GM19452 (cell line): ENCODE measurements at regions not wholly inside any gene's neighbourhood (a gene's known extent, or its start where the extent isn't known, plus 50 kb on each side); places are given as distances from the start of the nearest gene placed in this dataset.

Experiments
- ATAC-seq: cut with Tn5 transposase; IDR thresholded peaks from one replicate; pipeline ENCODE4 v1.9.1; 2021; ENCODE audit not compliant: unreplicated experiment

DNA sequence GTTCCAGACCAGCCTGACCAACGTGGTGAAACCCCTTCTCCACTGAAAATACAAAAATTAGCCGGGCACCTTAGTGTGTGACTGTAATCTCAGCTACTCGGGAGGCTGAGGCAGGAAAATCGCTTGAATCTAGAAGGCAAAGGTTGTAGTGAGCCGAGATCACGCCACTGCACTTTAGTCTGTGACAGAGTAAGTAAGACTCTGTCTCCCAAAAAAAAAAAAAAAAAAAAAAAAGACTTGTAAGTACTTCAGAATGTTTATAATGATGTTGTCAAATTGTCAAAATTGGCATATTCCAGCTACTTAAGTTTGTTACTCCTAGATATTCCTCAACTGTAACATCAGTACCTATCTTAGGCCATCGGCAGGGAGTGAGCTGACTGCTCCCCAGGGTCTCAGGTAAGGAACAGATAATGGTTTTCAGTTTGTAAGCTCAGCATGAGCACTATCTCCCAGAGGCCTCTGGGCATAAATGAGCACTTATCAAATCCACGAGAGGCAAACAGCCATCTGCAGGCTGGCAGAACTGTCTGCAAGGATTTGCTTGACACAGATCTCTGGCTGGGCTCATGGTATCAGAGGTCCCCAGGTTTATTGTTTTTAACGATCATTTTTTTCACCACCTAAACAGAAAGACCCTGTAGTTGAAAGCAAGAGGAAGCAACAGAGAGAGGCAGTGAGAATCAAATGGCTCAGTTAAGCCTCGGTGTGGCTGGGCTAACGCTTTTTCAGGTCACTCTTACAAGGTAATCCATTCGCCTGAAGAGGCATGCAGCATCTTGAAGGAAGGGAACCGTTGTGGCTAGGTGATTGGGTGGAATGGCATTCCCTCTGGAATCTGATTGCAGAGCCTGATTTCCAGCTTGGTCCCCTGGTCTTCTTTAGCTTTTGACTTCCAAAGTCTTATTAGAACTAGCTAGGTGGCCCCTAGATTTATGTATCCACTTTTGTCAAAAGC, 115.9 kb downstream of the LY86 start:
- ATAC-seq: no peak

DNA sequence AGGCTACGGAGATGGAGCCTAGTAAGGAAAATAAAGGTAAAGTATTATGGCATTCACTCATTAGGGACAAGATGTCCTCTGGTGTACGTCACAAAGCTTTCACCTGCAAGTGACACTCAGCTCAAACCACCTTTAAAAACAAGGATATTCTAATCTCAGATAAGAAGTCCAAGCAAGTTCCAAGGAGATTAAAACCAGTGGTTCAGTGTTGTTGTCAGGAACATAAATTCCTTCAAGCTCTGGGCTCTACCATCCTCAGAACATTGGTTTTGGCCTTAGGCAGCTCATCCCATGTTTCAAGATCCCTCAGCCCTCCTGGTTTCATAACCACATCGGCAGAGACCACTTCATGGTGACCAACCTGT, 116.5 kb downstream of the LY86 start:
- no peak for ATAC-seq

- ATAC-seq: no peak
Measured at GRCh38 chr6:6705915-6706675, 117.6 kb downstream of the LY86 start.

DNA sequence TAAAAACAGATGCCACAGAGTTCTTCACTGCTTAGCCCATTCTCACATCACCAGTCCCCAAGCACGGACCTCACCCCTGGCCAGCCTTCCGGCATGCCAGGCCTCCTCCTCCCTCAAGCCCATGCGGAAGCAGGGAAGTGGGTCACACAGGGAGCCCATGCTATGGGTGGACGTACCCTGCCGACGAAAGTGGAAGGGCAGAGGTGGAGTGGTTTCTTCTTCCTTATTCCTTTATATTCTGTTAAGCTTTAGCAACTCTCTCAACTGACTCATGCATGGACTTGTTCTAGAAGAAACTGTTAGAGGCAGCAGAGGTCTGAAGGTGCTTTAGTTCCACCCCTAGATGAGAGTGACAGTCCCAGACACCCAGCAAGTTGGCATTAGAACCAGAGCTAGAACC, 118.6 kb downstream of the LY86 start:
- no peak for ATAC-seq

DNA sequence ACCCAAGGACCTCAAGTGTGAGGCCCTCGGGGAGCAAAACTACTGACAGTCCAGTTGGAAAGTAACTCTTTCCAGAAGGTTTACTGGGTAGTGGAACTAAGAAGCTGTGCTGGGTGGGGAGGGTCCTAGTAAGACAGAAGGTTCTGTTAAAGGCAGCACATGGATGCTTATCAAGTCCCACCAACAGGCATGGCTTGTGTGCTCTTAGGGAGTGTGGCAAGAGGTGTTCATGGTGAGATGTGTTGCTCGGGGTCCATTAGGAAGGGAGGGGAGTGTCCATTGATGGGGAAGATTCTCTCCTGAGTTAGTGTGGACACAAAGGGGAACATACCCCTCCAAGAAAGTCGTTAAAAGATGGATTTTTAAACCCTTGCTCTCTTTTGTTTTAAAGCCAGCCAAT, 120.6 kb downstream of the LY86 start:
- ATAC-seq: no peak

GRCh38 chr6:6711031-6711785, 122.7 kb downstream of the LY86 start:
- no peak for ATAC-seq

- no peak for ATAC-seq
Measured at GRCh38 chr6:6711832-6712448, 123.4 kb downstream of the LY86 start.

- no peak for ATAC-seq
Measured at GRCh38 chr6:6712449-6713403, 124.2 kb downstream of the LY86 start.

GRCh38 chr6:6713657-6714056, 125.1 kb downstream of the LY86 start:
- ATAC-seq: no peak

DNA sequence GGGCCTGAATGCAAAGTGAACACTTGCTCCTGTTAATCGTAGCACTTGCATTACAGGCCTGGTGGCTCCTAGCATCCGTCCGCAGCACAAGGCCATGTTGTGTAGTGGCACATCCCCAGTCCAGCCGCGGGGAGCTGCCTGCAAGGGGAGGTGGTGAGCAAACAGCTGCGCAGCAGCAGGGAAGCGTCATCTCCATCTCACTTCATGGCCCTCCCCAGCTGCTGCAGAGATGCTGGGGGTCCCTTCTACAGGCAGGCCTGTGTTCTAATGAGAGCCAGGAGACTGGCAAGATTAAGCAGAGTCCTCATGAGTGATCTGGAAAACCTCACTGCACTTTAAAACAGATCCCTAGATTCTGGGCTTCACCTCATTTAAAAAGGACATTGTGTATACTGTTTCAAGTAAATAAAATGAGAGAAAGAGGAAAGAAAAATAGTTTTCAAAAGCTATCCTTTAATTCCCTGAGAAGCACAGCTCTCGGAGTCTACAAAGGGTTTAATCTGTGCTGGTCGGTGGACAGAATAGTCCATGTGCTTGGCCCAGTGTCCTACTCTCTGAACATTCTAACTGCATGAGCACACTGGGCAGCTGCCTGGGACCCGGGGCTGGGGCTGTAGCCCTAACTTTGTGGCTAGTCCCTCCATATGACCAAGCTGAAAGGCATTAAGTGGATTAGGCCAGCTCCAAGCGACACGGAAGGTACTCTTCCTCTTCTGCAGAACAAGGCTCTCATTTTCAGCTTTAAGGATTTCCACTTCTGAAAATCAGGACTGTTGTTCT, 125.8 kb downstream of the LY86 start:
- ATAC-seq: no peak

DNA sequence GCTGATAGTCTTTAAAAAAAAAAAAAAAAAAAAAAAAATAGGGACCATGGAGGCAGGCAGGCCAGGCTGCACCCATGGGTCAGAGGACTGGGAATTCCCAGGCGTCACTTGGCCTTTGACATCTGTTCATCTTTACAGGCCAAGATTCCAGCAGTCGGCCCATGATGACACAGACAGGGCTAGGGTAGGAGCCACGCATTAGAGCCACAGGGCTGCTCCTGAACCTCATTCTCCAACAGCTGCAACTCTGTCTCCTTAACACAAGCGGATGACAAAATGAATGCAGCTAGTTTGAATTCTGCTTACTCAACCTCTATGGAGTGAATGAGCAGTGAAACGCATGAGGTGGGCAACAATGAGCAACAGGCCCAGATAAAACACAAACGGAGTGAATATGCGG, 126.4 kb downstream of the LY86 start:
- no peak for ATAC-seq

- ATAC-seq: no peak
Measured at GRCh38 chr6:6715465-6715864, 126.9 kb downstream of the LY86 start.

DNA sequence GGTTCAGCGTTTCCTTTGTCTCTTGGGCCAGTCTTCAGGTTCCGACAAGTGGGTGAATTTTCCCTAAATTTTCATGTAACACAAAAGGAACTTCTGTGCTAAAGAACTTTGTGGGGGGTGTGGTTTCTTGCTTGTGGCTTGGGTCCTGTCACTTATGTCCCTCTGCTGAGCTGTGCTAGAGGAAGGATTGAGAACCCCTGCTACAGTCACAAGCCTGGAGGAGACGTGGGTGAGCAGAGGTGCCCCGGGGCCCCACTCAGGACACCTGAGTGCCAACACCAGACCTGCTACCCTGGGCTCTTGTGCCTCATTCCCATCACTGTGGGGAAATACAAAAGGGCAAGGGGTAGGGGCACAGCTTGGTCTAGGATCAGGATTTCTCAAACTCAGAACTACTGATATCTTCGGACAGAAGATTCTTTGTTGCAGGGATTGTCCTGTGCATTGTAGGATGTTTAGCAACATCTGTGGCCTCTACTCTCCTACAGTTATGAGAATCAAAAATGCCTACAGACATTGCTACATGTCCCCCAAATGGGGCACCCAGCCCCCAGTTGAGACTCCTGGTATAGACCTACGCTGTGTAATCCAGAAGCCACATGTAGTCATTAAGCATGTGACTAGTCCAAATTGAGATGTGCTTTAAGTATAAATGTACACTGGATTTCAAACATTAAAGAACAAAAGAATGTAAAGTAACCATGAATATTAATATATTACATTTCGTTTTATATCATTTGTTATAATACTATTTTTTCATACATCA, 128.7 kb downstream of the LY86 start:
- ATAC-seq: no peak

DNA sequence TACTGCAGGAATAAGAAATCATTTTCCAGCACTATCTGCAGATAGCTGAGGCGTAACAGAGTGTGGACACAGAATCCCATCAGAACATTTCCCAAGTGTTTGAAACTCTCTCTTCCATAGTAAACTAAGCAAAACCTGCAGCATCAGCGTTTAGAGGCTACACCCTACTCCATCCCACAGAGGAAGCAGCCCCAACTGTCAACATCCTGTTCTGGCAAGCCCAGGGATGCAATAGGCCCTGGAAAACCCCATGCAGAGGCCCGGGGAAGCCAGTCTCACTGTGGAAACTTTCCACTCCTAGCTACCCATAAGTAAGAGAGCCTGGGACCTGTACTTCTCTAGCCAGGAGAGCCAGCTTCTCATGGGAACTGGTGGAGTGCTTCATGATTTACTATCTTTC, 129.4 kb downstream of the LY86 start:
- ATAC-seq: no peak

DNA sequence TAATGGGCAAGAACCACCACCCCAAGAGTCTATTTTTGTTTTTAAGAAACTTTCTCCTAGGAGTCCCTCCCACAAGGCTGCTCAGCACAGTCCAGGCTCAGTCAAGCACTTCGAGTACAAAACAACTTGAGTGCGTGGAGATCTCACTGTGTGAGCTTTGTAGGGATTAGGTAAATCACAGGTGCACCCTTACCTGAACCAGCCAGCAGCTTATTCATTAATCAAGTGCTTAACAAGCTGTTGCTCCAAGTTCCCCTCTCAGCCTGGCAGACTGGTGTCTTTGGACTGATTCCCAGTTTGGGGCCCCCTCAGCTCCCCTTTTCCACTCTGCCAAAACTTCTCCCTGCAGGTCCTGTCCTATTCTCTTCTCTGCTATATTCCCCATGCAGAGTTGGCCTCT, 133.1 kb downstream of the LY86 start:
- ATAC-seq: no peak

- ATAC-seq: no peak
Measured at GRCh38 chr6:6722195-6722594, 133.7 kb downstream of the LY86 start.

GRCh38 chr6:6723361-6723760, 134.8 kb downstream of the LY86 start:
- no peak for ATAC-seq

- no peak for ATAC-seq
Measured at GRCh38 chr6:6723921-6724538, 135.5 kb downstream of the LY86 start.
